SK-N-SH treated with all-trans-retinoic acid at 6 μM for 48 hours (cell line): ENCODE measurements at regions not wholly inside any gene's neighbourhood (a gene's known extent, or its start where the extent isn't known, plus 50 kb on each side); places are given as distances from the start of the nearest gene placed in this dataset.

Experiments used
- ARNTL ChIP-seq: fragments of 450-650 bp; formaldehyde crosslinking; IDR thresholded peaks from 2 replicates; pipeline ENCODE4 v1.5.0; 2020; ENCODE audit warnings: low read depth, mild to moderate bottlenecking, moderate library complexity, borderline replicate concordance
- ESRRG ChIP-seq: fragments of 250-450 bp; sonication (Bioruptor Pico); IDR thresholded peaks from 2 replicates; pipeline ENCODE4 v1.6.1; 2021; ENCODE audit warnings: mild to moderate bottlenecking
- PPARA ChIP-seq: fragments of 250-450 bp; sonication (Bioruptor Pico); IDR thresholded peaks from 2 replicates; pipeline ENCODE4 v1.5.0; 2020; ENCODE audit warnings: mild to moderate bottlenecking, borderline replicate concordance
- SNAI2 ChIP-seq: fragments of 250-450 bp; sonication (Bioruptor Pico); IDR thresholded peaks from 2 replicates; pipeline ENCODE4 v1.5.0; 2020; ENCODE audit warnings: mild to moderate bottlenecking, moderate library complexity
- ZC3H10 ChIP-seq: fragments of 250-450 bp; sonication (Bioruptor Pico); IDR thresholded peaks from 2 replicates; pipeline ENCODE4 v1.5.1; 2021; ENCODE audit warnings: mild to moderate bottlenecking, moderate library complexity

GRCh38 chr18:45268583-45268982 is 346.7 kb upstream of the SLC14A2 start:
- TF ChIP-seq ZC3H10 (CRISPR knock-in tag) (no peak), SNAI2 (CRISPR knock-in tag) (no peak), PPARA (CRISPR knock-in tag) (no peak), ARNTL (CRISPR knock-in tag) (no peak), ESRRG (CRISPR knock-in tag) (no peak)
